ENCODE measurements at regions not wholly inside any gene's neighbourhood (a gene's known extent, or its start where the extent isn't known, plus 50 kb on each side); places are given as distances from the start of the nearest gene placed in this dataset.

- Histone ChIP-seq H3K27me3 (no peaks in the 10 kb centered on the region), H3K27ac (peak overlapping the region in 2 of 4 donors; percentile 41 to 45), H3K9me3 (no peaks in the 10 kb centered on the region), H3K4me3 (no peak overlapping the region), H3K36me3 (no peaks in the 10 kb centered on the region), H3K4me1 (peaks cover 4 to 27% (median 5%) of the 10 kb centered on the region in 3 donors)
- WGBS, 2 donors (ENCODE audit: low coverage in 1 of 2): 42 to 52% methylated on average over 3 to 4 of the region's 4 CpGs
- TF ChIP-seq EP300 (IDR thresholded peaks at IDR 0.05): no peak
- TF ChIP-seq POLR2A (IDR thresholded peaks at IDR 0.05): no peak
- TF ChIP-seq POLR2AphosphoS5 (IDR thresholded peaks at IDR 0.05): no peak
- no peak for TF ChIP-seq CTCF (IDR thresholded peaks at IDR 0.05)
- ATAC-seq: no peak
Observed at GRCh38 chr6:133644548-133644891, 244.4 kb upstream of the TCF21 start.

DNA sequence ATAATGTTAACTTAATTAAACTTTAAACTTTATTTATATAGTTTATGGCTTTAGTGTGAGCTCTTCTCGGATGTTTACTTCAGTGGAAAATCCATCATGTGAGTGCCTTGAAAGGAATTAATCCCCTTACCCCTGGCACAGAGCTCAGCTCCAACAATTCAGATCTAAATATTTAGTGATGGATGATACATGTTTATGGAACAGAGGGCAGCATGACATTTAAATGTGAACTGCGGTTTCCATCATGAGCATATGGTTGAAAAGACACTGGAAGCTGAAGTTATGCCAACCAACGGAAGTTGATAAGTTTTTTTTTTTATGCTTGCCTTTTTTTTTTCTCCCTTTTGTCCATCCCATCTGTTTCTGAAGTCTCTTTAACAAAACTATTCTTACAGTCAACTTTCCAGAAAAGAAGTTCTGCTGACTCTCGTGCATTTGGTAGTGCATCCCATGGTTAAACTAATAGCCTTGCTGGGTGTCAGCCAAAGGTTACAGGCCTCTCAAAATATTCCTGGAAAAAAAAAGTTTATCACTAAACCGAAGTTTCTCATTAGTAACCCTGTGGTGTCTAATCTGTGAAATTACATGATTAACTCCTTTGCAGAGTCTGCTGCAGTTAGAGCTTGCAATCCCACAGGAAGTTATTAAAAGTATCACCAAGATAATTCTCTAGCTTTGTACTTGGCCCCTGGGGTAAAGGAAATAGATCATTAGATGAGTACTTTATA is 243.9 kb upstream of the TCF21 start:
- Histone ChIP-seq H3K36me3 (no peaks in the 10 kb centered on the region), H3K4me1 (peaks cover 4 to 27% (median 5%) of the 10 kb centered on the region in 3 donors), H3K9me3 (no peaks in the 10 kb centered on the region), H3K27ac (peak overlapping the region in 2 of 4 donors; percentile 41 to 45), H3K4me3 (no peak overlapping the region), H3K27me3 (no peaks in the 10 kb centered on the region)
- no peak for TF ChIP-seq EP300 (IDR thresholded peaks at IDR 0.05)
- TF ChIP-seq POLR2AphosphoS5 (IDR thresholded peaks at IDR 0.05): peak; percentile 72
- no peak for TF ChIP-seq CTCF (IDR thresholded peaks at IDR 0.05)
- no peak for TF ChIP-seq POLR2A (IDR thresholded peaks at IDR 0.05)
- 8 to 15% methylated on average over 4 to 5 of the region's 5 CpGs for WGBS, 2 donors (ENCODE audit: low coverage in 1 of 2)
- no peak for ATAC-seq

DNA sequence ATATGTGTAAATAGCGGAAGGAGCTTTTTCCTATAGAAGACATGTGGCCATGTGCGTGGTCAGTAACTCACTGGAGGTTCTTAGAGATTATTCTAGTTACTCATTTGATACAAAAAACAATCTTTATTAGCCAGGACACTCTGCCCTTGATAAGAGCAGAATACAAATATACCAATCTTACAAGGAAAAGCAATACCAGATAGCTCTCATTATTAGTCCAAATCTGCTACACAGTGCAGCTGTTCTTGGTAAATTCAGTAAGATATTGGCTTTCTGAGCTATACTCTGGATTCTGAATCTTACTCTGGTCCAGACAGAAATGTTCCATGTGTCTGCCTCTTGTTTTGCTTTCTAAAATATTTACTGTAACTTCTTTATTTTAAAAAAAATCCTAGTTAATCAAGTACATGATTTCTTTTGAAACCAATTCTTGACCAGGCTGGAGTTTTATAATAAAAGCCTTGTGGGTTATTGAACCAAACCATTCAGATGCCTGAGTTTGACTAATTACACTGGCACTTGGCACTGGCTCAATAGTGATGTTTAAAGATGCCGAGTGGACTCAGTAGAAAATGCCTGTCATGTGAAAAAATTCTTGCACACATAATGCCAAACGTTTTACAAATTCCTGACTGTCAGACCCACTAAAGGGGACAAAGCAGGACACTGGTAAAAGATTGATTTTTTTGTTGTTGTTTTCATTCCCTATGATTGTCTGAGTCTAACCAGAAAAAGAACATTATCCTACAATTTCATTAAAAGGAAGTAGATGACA is 242.8 kb upstream of the TCF21 start:
- Histone ChIP-seq H3K4me3 (no peak overlapping the region), H3K36me3 (no peaks in the 10 kb centered on the region), H3K27me3 (no peaks in the 10 kb centered on the region), H3K4me1 (peaks cover 4 to 27% (median 5%) of the 10 kb centered on the region in 3 donors), H3K27ac (peak overlapping the region in 3 of 4 donors; percentile 22 to 46 (median 41)), H3K9me3 (no peaks in the 10 kb centered on the region)
- WGBS, 2 donors (ENCODE audit: low coverage in 1 of 2): 29 to 33% methylated on average over 4 of the region's 4 CpGs
- TF ChIP-seq POLR2AphosphoS5 (IDR thresholded peaks at IDR 0.05) (no peak), POLR2A (IDR thresholded peaks at IDR 0.05) (no peak), CTCF (IDR thresholded peaks at IDR 0.05) (no peak), EP300 (IDR thresholded peaks at IDR 0.05) (no peak)
- no peak for ATAC-seq

DNA sequence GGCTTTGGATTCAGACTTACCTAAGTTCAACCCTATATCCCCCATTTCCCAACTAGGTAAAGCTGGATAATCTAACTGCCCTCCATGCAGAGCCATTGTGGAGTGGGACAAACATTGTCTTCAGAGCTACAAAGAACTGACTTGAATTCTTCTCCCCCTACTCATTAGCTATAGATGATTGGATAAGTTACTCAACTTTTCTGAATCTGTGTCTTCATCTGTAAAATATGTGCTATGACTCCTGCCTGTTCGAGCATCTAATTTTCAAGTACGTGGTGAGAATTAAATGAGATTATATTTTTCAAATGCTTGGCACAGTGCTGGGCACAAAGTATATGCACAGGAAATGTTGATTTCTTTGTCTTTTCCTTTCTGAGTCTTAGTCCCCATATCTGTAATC is 240.3 kb upstream of the TCF21 start:
- 95 to 100% methylated on average over 2 of the region's 2 CpGs for WGBS, 2 donors (ENCODE audit: low coverage in 1 of 2)
- H3K27ac ChIP-seq: no peak overlapping the region
- no peak for ATAC-seq
- TF ChIP-seq POLR2AphosphoS5 (IDR thresholded peaks at IDR 0.05) (no peak), CTCF (IDR thresholded peaks at IDR 0.05) (no peak), POLR2A (IDR thresholded peaks at IDR 0.05) (no peak), EP300 (IDR thresholded peaks at IDR 0.05) (no peak)
- no peaks in the 10 kb centered on the region for H3K9me3 ChIP-seq
- no peaks in the 10 kb centered on the region for H3K27me3 ChIP-seq
- peaks cover 4 to 27% (median 5%) of the 10 kb centered on the region in 3 donors for H3K4me1 ChIP-seq
- H3K4me3 ChIP-seq: no peak overlapping the region
- H3K36me3 ChIP-seq: no peaks in the 10 kb centered on the region

Data from gastroesophageal sphincter (tissue), 4 donors.